ENCODE measurements at regions not wholly inside any gene's neighbourhood (a gene's known extent, or its start where the extent isn't known, plus 50 kb on each side); places are given as distances from the start of the nearest gene placed in this dataset.
A peak's percentile ranks its signal among the peaks of the same experiment; 100 is the strongest.

GRCh38 chr14:61608245-61609165, 86.8 kb upstream of the HIF1A start:
- no peak for TF ChIP-seq POLR2AphosphoS5 (IDR thresholded peaks at IDR 0.05)
- no peak for TF ChIP-seq CTCF (IDR thresholded peaks at IDR 0.05 in 8 of 11, conservative IDR thresholded peaks at IDR 0.05 in 3 of 11)
- TF ChIP-seq POLR2A (IDR thresholded peaks at IDR 0.05): no peak
- intact Hi-C loops (cut with DNase I; ENCODE audit: low total_unique reads): no loop called here
- no peaks in the 10 kb centered on the region for H3K36me3 ChIP-seq
- no peaks in the 10 kb centered on the region for H3K9me3 ChIP-seq
- WGBS, 5 donors: 80 to 91% (median 86%) methylated on average over 8 of the region's 8 CpGs
- no peak overlapping the region for H3K4me3 ChIP-seq
- DNase-seq: no peak
- H3K4me1 ChIP-seq: peaks cover 0 to 38% (median 12%) of the 10 kb centered on the region in 6 donors
- no peaks in the 10 kb centered on the region for H3K27me3 ChIP-seq (replicated peaks in 1 of 7)
- H3K27ac ChIP-seq: peak overlapping the region in 7 of 8 donors; percentile 46 to 71 (median 64)

- peak overlapping the region in 7 of 8 donors; percentile 46 to 71 (median 64) for H3K27ac ChIP-seq
- no peaks in the 10 kb centered on the region for H3K9me3 ChIP-seq
- no peak for TF ChIP-seq POLR2A (IDR thresholded peaks at IDR 0.05)
- peak in 2 of 3 donors; percentile 40 to 61 for TF ChIP-seq POLR2AphosphoS5 (IDR thresholded peaks at IDR 0.05)
- TF ChIP-seq CTCF (IDR thresholded peaks at IDR 0.05 in 8 of 11, conservative IDR thresholded peaks at IDR 0.05 in 3 of 11): no peak
- 57 to 81% (median 65%) methylated on average over 10 of the region's 10 CpGs for WGBS, 5 donors
- DNase-seq: no peak
- no peaks in the 10 kb centered on the region for H3K36me3 ChIP-seq
- intact Hi-C loops (cut with DNase I; ENCODE audit: low total_unique reads): no loop called here
- no peak overlapping the region for H3K4me3 ChIP-seq
- peaks cover 0 to 31% (median 12%) of the 10 kb centered on the region in 6 donors for H3K4me1 ChIP-seq
- no peaks in the 10 kb centered on the region for H3K27me3 ChIP-seq (replicated peaks in 1 of 7)
Measured at GRCh38 chr14:61609191-61609843, 86.0 kb upstream of the HIF1A start.

GRCh38 chr14:61609884-61610283, 85.4 kb upstream of the HIF1A start:
- no peaks in the 10 kb centered on the region for H3K9me3 ChIP-seq
- no peaks in the 10 kb centered on the region for H3K36me3 ChIP-seq
- H3K27ac ChIP-seq: peak overlapping the region in 6 of 8 donors; percentile 46 to 71 (median 63)
- intact Hi-C loops (cut with DNase I; ENCODE audit: low total_unique reads): no loop called here
- 83 to 90% (median 89%) methylated on average over 5 of the region's 5 CpGs for WGBS, 5 donors
- H3K4me1 ChIP-seq: peaks cover 0 to 31% (median 12%) of the 10 kb centered on the region in 6 donors
- DNase-seq: no peak
- H3K4me3 ChIP-seq: no peak overlapping the region
- no peak for TF ChIP-seq CTCF (IDR thresholded peaks at IDR 0.05 in 8 of 11, conservative IDR thresholded peaks at IDR 0.05 in 3 of 11)
- TF ChIP-seq POLR2A (IDR thresholded peaks at IDR 0.05): no peak
- TF ChIP-seq POLR2AphosphoS5 (IDR thresholded peaks at IDR 0.05): no peak
- no peaks in the 10 kb centered on the region for H3K27me3 ChIP-seq (replicated peaks in 1 of 7)

- peaks cover 0 to 31% (median 12%) of the 10 kb centered on the region in 6 donors for H3K4me1 ChIP-seq
- H3K27ac ChIP-seq: no peak overlapping the region
- no peaks in the 10 kb centered on the region for H3K9me3 ChIP-seq
- no peak for DNase-seq
- 87 to 100% (median 97%) methylated on average over 2 of the region's 2 CpGs for WGBS, 5 donors
- intact Hi-C loops (cut with DNase I; ENCODE audit: low total_unique reads): no loop called here
- H3K36me3 ChIP-seq: no peaks in the 10 kb centered on the region
- no peaks in the 10 kb centered on the region for H3K27me3 ChIP-seq (replicated peaks in 1 of 7)
- no peak overlapping the region for H3K4me3 ChIP-seq
- no peak for TF ChIP-seq CTCF (IDR thresholded peaks at IDR 0.05 in 8 of 11, conservative IDR thresholded peaks at IDR 0.05 in 3 of 11)
- TF ChIP-seq POLR2AphosphoS5 (IDR thresholded peaks at IDR 0.05): no peak
- TF ChIP-seq POLR2A (IDR thresholded peaks at IDR 0.05): no peak
Measured at GRCh38 chr14:61610900-61611299, 84.4 kb upstream of the HIF1A start.

Data from spleen (tissue), 11 donors.